ENCODE measurements at regions not wholly inside any gene's neighbourhood (a gene's known extent, or its start where the extent isn't known, plus 50 kb on each side); places are given as distances from the start of the nearest gene placed in this dataset.

DNA sequence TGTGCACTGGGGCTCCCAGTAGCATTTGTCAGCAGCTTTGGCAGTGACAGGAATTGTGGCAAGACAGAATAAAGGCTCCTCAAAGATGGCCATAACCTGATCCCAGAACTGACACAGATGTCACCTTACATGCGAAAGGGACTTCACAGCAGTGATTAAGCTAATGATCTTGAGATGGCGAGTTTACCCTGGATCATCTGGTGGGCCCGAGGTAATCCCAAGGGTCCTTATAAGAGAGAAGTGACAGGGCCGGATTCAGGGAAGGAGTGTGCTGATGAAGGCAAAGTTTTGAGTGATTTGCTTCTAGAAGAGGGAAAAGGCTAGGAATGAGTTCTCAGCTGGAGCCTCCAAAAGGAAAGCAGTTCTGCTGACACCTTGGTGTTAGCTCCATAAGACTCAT is 333.9 kb downstream of the LPIN1 start:
- Histone ChIP-seq H3K27ac (no peak overlapping the region), H3K36me3 (ENCODE audit: low read depth, missing control alignments) (no peaks in the 10 kb centered on the region), H3K4me3 (no peak overlapping the region), H3K4me1 (peaks cover 6% of the 10 kb centered on the region), H3K9me3 (no peaks in the 10 kb centered on the region), H3K27me3 (no peaks in the 10 kb centered on the region)
- no peak for TF ChIP-seq POLR2A (IDR thresholded peaks at IDR 0.05)
- TF ChIP-seq, protein P1, sequence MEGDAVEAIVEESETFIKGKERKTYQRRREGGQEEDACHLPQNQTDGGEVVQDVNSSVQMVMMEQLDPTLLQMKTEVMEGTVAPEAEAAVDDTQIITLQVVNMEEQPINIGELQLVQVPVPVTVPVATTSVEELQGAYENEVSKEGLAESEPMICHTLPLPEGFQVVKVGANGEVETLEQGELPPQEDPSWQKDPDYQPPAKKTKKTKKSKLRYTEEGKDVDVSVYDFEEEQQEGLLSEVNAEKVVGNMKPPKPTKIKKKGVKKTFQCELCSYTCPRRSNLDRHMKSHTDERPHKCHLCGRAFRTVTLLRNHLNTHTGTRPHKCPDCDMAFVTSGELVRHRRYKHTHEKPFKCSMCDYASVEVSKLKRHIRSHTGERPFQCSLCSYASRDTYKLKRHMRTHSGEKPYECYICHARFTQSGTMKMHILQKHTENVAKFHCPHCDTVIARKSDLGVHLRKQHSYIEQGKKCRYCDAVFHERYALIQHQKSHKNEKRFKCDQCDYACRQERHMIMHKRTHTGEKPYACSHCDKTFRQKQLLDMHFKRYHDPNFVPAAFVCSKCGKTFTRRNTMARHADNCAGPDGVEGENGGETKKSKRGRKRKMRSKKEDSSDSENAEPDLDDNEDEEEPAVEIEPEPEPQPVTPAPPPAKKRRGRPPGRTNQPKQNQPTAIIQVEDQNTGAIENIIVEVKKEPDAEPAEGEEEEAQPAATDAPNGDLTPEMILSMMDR (IDR thresholded peaks at IDR 0.05) = no peak
- intact Hi-C loops (cut with DNase I; ENCODE audit: low total_unique reads) = no loop called here
- WGBS, 2 donors = 81 to 86% methylated on average over 4 of the region's 4 CpGs
- DNase-seq = no peak

DNA sequence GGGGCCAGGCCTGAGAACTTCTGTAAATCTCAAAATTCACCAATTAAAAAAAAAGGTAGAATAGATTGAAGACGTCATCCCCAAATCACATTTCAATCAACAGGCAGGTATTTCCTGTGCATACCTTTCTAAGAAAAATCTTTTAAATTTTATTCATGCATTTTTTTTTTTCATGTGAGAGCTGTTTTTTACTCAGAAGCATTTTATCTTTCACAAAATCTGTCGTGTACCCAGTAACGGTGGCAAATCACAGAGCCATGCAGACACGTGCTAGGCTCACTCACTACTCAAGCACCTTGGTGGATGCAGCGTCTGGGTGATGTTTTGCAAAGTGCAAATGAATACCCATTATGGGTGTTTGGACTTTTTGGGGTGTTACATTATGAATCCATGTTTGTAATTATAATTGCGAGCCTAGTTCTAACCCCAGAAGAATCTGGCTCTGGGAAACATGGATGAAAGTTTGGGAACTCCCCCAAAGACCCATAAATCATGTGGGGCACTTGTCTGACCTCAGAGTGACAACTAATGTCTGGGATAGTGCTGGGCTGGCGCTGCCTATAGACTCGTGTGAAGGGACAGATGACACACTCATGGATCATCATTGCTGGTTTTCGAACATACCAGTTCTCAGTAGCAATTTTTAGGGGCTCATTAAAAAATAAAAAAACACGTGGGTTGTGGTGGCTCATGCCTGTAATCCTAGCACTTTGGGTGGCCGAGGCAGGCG is 335.2 kb downstream of the LPIN1 start:
- Histone ChIP-seq H3K4me1 (peaks cover 6% of the 10 kb centered on the region), H3K4me3 (no peak overlapping the region), H3K36me3 (ENCODE audit: low read depth, missing control alignments) (no peaks in the 10 kb centered on the region), H3K9me3 (no peaks in the 10 kb centered on the region), H3K27me3 (no peaks in the 10 kb centered on the region), H3K27ac (no peak overlapping the region)
- DNase-seq = no peak
- TF ChIP-seq, protein P1 (IDR thresholded peaks at IDR 0.05) = no peak
- TF ChIP-seq POLR2A (IDR thresholded peaks at IDR 0.05) = no peak
- 73 to 78% methylated on average over 11 to 12 of the region's 12 CpGs for WGBS, 2 donors
- intact Hi-C loops (cut with DNase I; ENCODE audit: low total_unique reads) = no loop called here

- no peak for TF ChIP-seq POLR2A (IDR thresholded peaks at IDR 0.05)
- TF ChIP-seq, protein P1 (IDR thresholded peaks at IDR 0.05) = no peak
- 41 to 43% methylated on average over 9 of the region's 9 CpGs for WGBS, 2 donors
- Histone ChIP-seq H3K4me3 (no peak overlapping the region), H3K9me3 (no peaks in the 10 kb centered on the region), H3K27me3 (no peaks in the 10 kb centered on the region), H3K36me3 (ENCODE audit: low read depth, missing control alignments) (no peaks in the 10 kb centered on the region), H3K4me1 (peaks cover 6% of the 10 kb centered on the region), H3K27ac (no peak overlapping the region)
- DNase-seq = no peak
- intact Hi-C loops (cut with DNase I; ENCODE audit: low total_unique reads) = no loop called here
These were observed 336.7 kb downstream of the LPIN1 start for GRCh38 chr2:12083081-12083581.

GRCh38 chr2:12083713-12084419 is 337.4 kb downstream of the LPIN1 start:
- peaks cover 6% of the 10 kb centered on the region for H3K4me1 ChIP-seq
- no peaks in the 10 kb centered on the region for H3K9me3 ChIP-seq
- 80 to 81% methylated on average over 5 of the region's 5 CpGs for WGBS, 2 donors
- intact Hi-C loops (cut with DNase I; ENCODE audit: low total_unique reads) = no loop called here
- H3K36me3 ChIP-seq (ENCODE audit: low read depth, missing control alignments) = no peaks in the 10 kb centered on the region
- no peak overlapping the region for H3K4me3 ChIP-seq
- H3K27me3 ChIP-seq = no peaks in the 10 kb centered on the region
- TF ChIP-seq, protein P1 (IDR thresholded peaks at IDR 0.05) = no peak
- no peak for TF ChIP-seq POLR2A (IDR thresholded peaks at IDR 0.05)
- no peak overlapping the region for H3K27ac ChIP-seq
- DNase-seq = no peak
